GM12864 (cell line): ENCODE measurements at regions not wholly inside any gene's neighbourhood (a gene's known extent, or its start where the extent isn't known, plus 50 kb on each side); places are given as distances from the start of the nearest gene placed in this dataset.

Experiments
- DNase-seq: peaks from one replicate; pipeline ENCODE4 v3.0.0-alpha.2; 2011; ENCODE audit warnings: low read depth
- H3K4me3 ChIP-seq: 2 replicates; pipeline ENCODE4 v1.5.1; 2011; ENCODE audit warnings: mild to moderate bottlenecking, low read depth, low read length, control low read depth
- TF ChIP-seq, protein P1 (sequence below): IDR thresholded peaks from 2 replicates; pipeline ENCODE4 v1.5.1; 2011; ENCODE audit warnings: low read depth, mild to moderate bottlenecking, moderate library complexity, low read length, control low read depth, inconsistent platforms; ENCODE audit errors: missing control alignments

DNA sequence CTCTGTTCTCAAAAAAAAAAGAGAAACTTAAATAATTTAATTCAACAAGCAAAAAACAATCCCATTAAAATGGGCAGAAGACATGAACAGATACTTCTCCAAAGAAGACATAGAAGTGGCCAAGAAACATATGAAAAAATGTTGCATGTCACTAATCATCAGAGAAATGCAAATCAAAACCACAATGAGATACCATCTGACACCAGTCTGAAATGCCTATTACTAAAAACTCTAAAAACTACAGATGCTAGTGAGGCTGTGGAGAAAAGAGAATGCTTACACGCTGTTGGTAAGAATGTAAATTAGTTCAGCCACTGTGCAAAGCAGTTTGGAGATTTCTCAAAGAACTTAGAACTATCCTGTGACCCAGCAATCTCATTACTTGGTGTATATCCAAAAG, 382.9 kb downstream of the OTOL1 start:
- no peak for DNase-seq
- TF ChIP-seq, protein P1, sequence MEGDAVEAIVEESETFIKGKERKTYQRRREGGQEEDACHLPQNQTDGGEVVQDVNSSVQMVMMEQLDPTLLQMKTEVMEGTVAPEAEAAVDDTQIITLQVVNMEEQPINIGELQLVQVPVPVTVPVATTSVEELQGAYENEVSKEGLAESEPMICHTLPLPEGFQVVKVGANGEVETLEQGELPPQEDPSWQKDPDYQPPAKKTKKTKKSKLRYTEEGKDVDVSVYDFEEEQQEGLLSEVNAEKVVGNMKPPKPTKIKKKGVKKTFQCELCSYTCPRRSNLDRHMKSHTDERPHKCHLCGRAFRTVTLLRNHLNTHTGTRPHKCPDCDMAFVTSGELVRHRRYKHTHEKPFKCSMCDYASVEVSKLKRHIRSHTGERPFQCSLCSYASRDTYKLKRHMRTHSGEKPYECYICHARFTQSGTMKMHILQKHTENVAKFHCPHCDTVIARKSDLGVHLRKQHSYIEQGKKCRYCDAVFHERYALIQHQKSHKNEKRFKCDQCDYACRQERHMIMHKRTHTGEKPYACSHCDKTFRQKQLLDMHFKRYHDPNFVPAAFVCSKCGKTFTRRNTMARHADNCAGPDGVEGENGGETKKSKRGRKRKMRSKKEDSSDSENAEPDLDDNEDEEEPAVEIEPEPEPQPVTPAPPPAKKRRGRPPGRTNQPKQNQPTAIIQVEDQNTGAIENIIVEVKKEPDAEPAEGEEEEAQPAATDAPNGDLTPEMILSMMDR, result no peak
- no peak overlapping the region for H3K4me3 ChIP-seq

DNA sequence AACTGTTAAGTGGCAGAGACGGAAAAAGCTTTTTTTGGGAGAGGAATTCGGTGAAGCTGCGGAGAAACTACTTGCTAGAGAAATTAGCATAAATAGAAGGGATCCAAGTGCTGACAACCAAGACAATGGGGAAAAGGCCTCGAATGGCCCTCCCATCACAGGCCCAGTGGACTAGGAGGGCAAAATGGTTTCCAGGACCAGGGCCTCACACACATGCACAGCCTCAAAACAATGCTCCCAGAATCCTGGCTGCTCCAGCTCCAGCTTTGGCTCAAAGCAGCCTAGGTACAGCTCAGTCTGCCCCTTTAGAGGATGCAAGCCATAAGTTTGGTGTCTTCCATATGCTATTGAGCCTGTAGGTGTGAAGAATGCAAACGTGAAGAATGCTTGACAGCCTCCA, 388.2 kb downstream of the OTOL1 start:
- TF ChIP-seq, protein P1, result no peak
- no peak overlapping the region for H3K4me3 ChIP-seq
- DNase-seq, result no peak

DNA sequence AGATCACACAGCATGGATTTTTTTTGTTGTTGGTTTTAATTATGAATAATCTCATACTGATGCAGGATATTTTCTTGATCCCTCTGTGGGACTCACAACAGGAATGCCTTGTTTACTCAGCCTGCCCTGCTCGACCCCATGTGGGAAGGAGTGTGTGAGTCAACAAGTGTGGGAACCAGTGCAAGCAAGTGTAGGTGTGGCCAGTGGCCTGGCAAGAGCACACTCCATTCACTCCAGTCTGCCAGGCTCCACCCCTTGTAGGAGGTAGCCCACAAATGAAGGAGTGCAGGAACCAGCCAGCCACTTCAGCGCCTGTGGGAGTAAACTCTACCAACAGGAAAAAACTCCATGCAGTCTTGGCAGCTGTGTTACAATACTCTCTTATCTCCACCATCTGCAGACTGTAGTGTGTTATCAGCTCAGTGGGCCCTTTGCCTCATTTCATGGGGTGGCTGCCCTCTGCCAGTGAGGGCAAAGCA, 393.6 kb downstream of the OTOL1 start:
- TF ChIP-seq, protein P1, result no peak
- no peak for DNase-seq
- H3K4me3 ChIP-seq, result no peak overlapping the region

DNA sequence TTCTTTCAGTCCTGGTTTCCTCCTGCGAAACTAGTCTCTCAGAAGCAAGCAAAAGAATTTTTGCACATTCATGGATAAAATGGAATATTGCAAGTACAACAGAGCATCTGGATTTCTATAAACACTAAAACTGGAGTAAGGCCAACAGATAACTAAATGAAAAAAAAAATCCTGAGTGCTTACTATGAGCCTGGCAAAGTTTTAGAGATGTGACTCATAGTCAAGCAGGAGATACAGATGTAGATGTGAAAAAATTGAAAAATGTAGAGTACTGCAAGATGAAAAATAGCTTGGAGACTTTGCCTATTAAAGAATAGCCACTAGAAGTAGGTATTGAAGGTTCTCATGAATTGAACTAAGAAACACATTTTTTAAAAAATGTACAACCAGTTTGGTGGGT, 397.4 kb downstream of the OTOL1 start:
- TF ChIP-seq, protein P1, result no peak
- no peak overlapping the region for H3K4me3 ChIP-seq
- DNase-seq, result no peak

DNA sequence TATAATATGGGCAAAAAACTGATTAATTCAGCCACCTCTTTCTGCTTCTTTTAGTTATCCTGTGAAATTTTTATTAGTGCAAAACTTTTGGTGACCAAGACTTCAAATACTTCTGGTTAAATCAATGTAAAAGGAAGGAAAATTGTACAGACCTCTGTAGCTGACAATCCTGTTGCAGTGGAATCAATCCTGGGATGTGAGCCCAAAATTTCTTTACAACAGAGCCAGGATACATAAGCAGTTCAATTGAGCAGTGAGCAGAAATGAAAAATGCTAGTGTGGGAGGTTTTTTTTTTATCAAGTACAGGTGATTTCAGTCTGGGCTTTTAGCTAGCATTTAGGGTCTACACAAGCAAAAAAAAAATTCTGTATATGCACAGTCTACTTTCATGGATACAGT, 398.0 kb downstream of the OTOL1 start:
- DNase-seq, result no peak

DNA sequence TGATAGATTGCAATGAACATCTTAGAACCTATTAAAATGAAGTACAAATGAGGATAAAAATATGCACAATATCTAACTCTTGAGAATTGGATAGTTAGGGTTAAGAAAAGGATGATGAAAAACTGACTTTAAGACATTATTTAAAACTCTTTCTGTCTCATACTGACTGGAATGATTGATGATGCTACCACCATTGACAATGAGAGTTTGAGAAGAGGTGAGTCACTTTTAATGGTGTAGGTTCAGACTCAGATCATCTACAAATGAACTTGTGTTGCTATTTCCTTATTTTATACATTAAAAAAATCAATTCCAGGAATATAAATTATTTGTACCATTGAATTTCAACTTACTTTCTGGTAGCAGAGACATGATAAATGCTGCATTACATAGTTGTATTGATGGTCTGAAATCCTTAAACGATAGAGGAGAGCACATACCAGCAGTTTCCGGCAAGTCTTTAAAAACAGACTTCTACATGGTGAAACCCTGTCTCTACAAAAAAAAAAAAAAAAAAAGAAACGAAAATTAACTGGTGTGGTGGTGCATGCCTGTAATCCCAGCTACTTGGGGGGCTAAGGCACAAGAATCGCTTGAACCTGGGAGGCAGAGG, 409.0 kb downstream of the OTOL1 start:
- H3K4me3 ChIP-seq, result no peak overlapping the region
- no peak for DNase-seq
- TF ChIP-seq, protein P1, result no peak

More for the DNA sequence above, 398.0 kb downstream of the OTOL1 start:
- TF ChIP-seq, protein P1, result no peak
- H3K4me3 ChIP-seq, result no peak overlapping the region

DNA sequence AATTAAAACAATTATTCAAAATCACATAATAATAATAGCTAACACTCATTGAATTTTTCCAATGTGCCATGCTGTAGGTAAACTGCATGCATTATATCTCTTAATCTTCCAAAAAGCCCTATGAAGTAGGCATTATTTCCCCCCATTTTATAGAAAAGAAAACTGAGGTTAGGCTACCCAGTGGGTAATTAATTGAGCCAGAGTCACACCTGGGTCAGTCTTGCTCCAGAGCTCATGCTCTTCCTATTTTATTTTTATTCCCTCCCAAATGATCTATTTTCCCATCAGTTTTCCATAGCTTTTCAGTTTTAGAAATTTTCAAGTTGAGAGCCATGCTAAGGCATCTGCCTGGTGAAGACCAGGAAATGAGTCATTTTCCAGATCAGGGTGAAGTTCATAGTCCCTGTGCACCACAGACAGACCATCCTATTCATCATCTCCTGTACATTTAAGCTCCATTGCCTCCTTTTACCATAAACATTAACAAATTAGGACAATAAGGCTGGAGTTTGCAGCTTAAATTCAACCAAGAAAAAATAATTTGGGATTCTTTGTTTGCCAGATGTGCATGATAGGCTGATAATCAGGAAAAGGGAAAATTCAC, 417.3 kb downstream of the OTOL1 start:
- no peak for DNase-seq
- no peak overlapping the region for H3K4me3 ChIP-seq
- TF ChIP-seq, protein P1, result no peak
